SHP77 (cell line): ENCODE measurements at regions not wholly inside any gene's neighbourhood (a gene's known extent, or its start where the extent isn't known, plus 50 kb on each side); places are given as distances from the start of the nearest gene placed in this dataset.
"Not testable (repeated sequence)": the region's sequence is repeated elsewhere in the genome, so short reads cannot be mapped to it uniquely, and the experiment has no call there.

Source experiments
- DNase-seq, 2 experiments: peaks; one replicate each; lab custom pipeline; 2025; lab: John Stamatoyannopoulos, UW

DNA sequence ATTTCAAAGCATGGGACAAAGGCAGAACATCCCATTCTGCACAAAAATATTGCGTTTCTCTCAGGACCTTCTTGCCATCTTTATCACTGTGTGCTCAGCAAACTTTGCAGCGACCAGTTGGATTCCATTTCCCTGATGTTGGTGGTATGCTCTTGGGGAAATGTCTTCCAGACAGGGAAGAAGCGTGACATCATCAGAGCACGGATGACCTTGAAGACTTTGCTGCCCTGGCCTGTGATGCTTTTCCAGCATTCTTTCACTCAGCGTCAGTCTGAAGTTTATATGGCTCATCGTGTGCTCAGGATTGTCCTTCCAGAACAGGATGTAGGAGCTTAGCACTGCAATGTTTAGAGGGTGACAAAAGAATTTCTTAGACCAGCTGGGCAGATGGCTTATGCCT, 131.4 kb upstream of the F3 start:
- no peak for DNase-seq

- DNase-seq = no peak
These were observed 130.4 kb upstream of the F3 start for GRCh38 chr1:94672001-94672400.

GRCh38 chr1:94670273-94670672, 128.7 kb upstream of the F3 start:
- DNase-seq = no peak

GRCh38 chr1:94669198-94669597, 127.6 kb upstream of the F3 start:
- no peak for DNase-seq

GRCh38 chr1:94668528-94668927, 127.0 kb upstream of the F3 start:
- DNase-seq = no peak

DNA sequence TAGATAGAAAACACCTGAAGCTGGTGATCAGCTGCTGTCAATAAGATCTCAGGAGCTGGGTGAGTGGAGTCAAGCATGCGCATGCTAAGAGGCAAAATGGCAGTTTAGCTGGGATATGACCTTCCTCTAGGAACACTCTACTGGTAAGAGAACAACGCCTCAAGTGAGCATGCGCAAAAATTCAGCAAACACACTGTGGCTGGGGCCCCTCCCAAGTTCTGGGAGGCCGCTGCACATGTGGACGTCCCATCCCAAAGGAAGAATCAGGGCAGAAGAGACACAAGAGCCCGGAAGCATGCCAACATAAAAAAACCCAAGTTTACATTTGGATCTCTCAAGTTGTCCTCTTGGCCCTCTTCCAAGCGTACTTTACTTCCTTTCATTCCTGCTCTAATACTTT, 126.3 kb upstream of the F3 start:
- DNase-seq = no peak

GRCh38 chr1:94666797-94667196, 125.2 kb upstream of the F3 start:
- no peak for DNase-seq

DNA sequence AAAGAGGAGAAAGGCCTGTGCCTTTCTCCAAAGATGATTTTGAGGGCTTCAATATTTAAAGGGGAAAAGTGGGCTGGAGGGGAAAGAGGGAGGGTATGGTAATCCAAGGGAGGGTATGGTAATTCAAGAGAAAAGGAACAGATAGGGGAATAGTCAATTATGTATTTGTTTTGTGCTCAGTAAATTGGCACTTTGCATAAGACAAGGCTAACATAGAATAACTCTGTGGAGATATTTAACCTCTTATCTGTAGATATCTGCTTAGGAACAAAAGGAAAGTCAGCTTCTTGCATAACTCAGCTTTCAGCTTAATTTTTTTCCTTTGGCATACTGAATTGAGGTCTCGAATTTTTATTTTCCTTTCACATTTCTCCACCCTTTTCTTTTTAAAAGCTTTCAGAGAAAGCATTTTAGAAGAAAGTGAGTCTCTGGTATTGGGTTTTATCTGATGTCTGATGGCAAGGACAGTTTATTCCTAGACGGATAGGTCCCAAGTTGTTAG, 119.9 kb upstream of the F3 start:
- no peak for DNase-seq

- no peak for DNase-seq
These were observed 119.4 kb upstream of the F3 start for GRCh38 chr1:94660994-94661393.

DNA sequence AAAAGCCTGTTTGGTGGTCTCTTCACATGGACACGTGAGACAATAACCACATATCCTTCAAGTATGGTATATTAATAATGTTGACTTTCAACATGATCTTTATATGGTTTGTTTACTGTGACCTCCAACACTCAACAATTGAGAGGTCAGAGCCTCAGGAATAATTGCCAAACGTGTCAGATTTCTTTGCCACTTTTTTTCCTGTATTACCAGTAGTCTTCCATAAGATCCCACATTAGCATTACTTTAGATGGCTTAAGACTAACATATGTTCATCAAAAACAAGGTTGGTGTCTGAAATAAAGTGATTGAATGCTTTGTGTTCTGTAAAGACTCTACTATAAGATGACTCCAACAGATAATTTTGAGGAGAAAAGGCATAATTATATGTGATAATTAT, 118.7 kb upstream of the F3 start:
- DNase-seq = no peak

GRCh38 chr1:94659202-94659601, 117.6 kb upstream of the F3 start:
- DNase-seq = not testable (repeated sequence)

DNA sequence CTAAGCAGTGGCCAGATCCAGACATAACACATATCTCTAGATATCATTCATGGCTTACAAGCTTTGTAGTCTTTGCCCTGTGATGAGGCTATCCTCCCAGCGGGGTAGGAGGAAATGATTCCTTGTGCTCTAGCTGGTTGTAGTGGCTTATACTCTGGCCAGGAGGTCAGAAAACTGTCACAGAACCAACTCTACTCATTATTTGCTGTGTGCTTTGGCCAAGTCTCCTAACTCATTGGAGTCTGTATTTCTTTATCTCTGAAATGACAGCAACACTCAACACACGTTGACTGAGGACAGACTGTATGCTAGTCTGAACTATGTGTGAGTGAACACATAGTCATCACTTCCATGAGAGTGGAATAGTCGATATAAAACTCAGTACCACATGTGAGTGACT, 116.7 kb upstream of the F3 start:
- DNase-seq = no peak

- DNase-seq = not testable (repeated sequence)
These were observed 116.2 kb upstream of the F3 start for GRCh38 chr1:94657776-94658175.

- DNase-seq = no peak
These were observed 115.4 kb upstream of the F3 start for GRCh38 chr1:94656967-94657366.

- no peak for DNase-seq
These were observed 113.4 kb upstream of the F3 start for GRCh38 chr1:94654919-94655318.

DNA sequence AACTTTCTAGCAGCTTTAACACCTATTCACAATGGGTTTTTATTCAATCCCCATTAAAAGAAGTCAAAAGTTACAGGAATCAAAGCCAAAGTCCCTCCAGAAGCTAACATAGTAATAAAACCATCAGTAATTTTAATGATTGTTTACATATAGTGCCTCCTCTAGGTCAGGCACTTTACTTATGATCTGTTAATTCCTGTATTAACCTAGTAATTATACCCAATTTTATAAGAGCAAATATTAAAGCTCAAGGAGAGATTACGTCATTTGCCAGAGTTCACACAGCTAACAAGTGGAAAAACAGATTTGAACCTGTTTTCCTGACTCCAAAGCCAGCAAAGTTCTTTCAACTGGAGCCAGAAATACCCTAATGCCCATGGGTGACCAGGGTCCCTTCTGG, 112.9 kb upstream of the F3 start:
- no peak for DNase-seq

- no peak for DNase-seq
These were observed 112.5 kb upstream of the F3 start for GRCh38 chr1:94654031-94654430.

DNA sequence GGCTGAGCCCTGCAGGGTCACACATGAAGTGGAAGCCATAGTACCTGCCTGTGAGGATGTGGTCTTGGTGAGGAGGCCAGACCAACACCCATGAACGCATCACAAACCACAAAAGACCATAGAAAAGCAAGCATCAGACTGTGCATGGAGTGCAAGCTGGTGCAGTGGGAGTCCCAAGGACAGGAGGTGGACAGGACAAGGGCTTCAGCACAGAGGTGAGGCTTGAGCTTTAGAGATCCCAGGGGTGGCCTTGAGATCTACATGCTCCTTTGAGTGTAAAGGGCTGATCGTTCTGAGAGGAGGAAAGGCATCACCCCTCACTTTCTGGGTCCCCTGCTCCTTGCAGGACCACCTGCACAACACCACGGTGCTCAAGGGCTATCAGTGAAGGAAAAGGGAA, 111.9 kb upstream of the F3 start:
- DNase-seq = no peak

DNA sequence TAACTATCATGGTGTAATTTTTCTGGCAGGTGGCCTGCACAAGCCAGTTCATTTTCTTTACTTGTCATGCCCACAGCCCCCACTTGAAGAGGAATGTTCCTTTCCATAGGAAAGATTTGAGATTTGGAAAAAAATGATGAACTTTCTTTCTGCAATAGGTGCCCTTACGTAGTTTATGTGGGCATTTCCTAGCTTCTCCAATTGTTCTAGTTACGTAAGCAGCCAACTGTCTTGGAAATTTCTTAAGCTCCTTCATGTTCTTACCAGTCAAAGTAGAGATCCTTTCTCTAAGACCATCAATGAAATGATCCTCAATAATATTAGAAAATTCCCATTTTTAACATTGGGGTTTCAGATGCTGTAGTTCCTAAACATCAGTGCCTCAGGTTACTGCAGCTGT, 109.5 kb upstream of the F3 start:
- no peak for DNase-seq

DNA sequence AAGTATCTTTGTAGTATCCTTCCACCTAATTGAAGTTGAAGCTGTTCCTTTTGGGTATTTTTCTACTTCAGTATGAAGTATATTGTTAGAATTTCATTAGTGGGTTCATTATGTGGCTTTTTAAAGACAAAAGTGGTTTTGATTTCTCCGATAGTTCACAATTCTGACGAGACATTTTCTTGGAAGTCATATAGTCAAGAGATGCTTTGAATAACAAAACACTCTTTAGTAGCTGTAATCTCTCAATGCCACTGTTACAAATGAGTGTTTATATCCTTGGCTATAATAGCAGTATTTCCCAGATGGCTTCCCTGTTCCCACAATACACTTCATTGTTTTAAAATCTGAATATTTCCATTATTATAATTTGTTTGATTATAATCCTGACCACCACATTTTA, 108.7 kb upstream of the F3 start:
- DNase-seq = no peak

DNA sequence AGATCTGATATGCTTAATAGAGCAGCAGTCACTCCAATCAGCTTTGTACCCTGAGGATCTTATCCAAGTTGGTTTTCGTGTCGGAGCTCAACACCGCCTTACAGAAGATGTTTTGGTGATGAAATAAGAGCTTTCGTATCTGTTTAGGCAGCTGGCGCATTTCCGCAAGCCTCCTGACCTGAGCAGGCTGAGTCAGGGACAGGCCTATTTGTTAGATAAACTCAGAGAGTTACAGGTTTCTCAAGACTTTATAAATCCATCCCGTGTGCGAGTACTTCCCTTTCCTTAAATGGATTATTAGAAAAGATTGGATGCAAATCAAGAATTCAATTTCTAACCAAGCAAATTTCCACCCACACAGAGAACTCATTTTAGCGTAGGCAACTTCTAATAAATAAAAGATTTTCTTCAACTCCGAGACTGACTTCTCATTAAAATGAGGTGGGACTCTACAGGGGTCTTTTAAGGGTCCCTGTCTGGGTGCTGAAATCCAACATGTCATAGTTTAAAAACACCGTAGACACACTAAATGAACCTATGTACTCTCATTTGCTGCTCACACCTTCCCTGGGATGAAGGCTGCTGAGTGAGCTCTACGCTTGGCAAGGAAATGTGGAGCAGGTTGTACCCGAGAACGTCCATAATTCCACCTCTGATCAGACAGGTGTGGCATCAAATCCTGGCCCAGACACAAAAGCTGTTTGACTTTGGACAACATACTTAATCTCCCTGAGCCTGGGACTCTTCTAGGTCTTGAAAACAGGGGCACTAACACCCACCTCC, 106.9 kb upstream of the F3 start:
- DNase-seq = no peak

DNA sequence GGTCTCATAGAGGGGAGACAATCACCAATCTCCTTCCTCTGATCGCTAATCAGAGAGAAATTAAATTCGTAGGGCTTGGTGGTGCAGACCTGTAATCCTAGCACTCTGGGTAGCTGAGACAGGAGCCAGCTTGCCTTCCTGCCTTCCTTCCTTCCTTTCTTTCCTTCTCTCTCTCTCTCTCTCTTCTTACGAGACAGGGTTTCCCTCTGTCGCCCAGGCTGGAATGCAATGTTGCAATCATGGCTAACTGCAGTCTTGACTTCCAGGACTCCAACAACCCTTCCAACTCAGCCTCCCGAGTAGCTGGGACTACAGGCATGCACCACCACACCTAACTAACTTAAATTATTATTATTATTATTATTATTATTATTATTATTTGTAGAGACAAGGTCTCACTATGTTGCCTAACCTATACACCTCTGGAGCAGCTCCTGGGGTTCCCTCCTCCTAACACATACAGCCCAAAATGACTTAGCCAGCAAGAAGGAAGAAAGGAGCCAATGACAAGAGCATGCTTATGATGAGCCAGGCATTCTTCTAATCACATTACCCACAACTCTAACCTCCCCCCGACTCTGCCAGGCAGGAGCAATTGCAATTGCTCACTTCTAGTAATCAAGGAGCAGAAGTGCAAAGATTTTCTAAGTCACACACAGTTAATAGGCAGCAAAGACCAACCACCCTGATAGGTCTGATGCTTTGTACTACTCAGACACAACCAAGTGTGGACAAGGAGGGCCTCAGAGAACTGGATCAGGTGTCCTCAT, 105.4 kb upstream of the F3 start:
- no peak for DNase-seq

DNA sequence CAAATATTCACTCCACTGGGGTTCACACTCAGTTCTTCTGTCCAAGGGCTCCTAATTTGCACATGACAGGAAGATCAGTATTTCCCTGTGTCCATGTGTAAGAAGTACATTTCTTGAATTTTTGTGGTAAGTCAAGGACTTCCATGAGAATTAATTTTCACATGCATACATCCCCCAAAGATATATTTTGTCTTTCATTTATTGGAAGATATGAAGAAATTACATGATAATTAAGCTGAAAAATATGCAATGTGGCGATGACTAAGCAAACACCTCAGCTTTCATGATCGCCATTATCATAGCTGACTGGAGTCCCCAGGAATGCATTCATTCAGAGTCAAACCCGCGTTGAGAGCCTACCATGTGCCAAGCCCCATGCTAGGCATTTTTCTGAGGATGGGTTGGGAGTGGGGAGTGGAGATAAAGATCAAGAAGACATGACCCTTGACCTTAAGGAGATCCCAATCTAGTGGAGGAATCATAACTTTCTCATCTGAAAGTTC, 104.6 kb upstream of the F3 start:
- no peak for DNase-seq
